DMS153 (cell line): ENCODE measurements at regions not wholly inside any gene's neighbourhood (a gene's known extent, or its start where the extent isn't known, plus 50 kb on each side); places are given as distances from the start of the nearest gene placed in this dataset.
"Not testable (repeated sequence)": the region's sequence is repeated elsewhere in the genome, so short reads cannot be mapped to it uniquely, and the experiment has no call there.

Experiments used
- DNase-seq: peaks from one replicate; lab custom pipeline; 2025; lab: John Stamatoyannopoulos, UW

DNA sequence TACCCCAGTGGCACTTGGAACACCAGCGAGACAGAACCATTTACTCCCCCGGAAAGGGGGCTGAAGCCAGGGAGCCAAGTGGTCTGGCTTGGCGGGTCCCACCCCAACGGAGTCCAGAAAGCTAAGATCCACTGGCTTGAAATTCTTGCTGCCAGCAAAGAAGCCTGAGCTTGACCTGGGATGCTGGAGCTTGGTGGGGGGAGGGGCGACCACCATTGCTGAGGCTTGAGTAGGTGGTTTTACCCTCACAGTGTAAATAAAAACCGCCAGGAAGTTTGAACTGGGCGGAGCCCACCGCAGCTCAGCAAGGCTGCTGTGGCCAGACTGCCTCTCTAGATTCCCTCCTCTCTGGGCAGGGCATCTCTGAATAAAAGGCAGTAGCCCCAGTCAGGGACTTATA is 62.8 kb downstream of the RPS24 start:
- not testable (repeated sequence) for DNase-seq

DNA sequence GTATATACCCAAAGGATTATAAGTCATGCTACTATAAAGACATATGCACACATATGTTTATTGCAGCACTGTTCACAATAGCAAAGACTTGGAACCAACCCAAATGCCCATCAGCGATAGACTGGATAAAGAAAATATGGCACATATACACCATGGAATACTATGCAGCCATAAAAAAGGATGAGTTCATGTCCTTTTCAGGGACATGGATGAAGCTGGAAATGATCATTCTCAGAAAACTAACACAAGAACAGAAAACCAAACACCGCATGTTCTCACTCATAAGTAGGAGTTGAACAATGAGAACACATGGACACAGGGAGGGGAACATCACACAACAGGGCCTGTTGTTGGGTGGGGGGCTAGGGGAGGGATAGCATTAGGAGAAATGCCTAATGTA is 68.9 kb downstream of the RPS24 start:
- DNase-seq = not testable (repeated sequence)

DNA sequence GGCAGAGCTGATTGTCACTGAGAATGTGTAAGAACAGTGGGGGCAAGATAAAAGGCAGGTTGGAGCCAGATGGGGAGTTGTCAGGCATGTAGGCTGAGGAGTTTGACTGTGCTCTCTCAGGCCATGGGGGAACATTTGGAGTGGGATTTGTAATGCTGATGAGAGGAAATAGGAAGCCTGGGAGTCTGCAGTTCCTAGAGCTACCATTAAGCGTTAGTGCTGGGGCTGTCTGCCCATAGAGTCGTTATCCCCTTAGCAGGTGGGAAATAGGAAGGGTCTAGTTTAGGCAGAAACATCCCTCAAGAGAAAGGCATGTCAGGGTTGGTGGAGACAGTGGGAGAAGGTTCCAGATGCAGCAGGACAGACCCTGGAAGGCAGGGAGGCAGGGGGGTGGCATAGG is 75.5 kb downstream of the RPS24 start:
- no peak for DNase-seq

DNA sequence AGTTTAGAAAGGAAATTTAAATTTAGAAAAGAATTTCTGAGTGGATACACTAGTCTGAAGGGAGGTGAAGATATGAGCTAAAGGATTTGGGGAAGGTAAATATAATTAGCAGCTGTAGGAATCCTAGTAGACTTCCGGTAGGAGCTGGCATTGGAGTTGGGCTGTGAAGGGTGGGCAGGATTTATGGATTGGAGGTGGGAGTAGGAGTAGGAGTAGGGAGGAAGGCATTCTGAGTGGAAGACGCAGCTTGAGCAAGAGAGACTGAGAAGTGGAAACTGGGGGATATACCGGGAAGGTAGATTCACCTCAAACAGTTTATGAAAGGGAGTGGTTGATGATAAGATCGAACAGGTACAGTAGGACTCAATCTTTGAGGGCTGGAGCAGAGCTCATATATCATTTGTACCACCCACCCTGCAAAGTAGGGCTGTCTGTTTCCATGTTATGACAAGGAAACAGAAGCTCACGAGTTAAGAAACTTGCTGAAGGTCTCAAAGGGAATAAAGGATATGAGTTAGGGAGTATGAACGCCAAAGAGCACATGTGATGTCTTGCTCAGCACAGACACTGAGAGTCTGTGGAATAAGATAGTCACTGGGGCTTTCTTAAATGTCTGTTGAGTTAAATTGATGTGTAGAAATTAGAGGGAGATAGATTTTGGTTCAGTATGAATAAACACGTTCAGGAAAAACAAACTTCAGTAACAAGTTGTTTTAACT is 81.6 kb downstream of the RPS24 start:
- DNase-seq = no peak

DNA sequence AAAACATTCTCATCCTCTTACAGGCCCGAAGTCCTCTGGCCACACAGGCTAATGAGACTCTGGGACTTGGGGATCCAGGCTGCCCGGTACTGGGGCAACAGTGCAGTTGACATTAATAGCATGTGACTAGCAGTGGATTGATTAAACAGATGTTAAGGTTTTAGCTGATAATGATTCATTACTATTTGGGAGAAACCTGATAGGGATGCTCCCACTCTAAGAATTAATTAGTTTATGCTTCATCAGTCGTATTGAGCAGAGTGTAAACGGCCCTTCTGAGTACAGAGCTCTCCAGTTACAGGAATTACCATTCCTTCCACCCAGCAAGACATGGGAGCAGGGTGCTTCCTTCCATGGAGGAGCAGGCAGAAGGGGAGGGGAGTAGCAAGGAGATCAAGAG is 82.7 kb downstream of the RPS24 start:
- no peak for DNase-seq

DNA sequence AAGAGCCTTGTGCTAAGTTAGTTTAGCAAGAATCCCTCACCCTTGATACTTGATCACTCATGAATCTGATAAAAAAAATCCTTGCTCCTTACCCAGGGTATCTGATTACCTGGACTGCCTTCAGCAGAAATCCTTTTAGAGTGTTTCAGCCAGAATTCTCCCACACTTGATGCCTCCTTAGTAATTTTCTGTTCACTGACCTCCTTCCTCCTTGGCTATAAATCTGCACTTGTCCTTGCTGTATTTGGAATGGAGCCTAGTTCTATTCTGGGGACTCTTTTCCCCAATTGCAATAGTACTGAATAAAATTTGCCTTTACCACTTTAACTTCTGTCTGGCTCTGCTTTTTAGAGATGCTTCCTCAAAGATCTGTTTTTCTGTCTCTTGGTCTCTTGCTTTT is 84.9 kb downstream of the RPS24 start:
- DNase-seq = no peak

DNA sequence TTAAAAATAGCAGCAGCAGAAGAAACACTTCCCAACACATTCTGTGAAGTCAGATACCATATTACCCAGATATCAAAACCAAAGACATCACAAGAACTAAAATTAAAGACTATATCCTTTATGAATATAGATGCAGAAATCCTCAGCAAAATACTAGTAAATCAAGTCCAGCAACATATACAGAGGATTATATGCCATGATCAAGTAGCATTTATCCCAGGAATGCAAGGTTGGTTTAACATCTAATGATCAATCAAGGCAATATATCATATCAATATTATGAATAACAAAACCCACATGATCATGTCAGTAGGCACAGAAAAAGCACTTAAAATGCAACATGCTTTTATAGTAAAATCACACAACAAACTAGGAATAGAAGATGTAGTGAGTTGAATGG is 88.1 kb downstream of the RPS24 start:
- DNase-seq = no peak

DNA sequence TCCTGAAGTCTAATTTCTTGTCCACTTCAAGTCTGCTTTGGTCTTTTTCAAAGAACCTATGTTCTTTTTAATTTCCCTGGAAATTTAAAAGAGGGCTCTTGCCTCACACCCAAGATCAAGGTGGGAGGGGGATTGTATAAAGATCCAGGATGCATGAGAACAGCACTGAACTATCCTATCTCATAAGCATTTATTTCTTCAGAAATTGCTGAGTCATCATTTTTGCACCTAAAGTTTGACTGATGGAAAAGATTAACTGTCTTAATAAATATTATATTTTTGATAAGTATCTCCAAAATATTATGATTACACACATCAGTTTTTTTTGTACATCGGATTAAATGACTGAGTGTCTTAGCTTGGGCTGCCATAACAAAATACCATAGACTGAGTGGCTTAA is 90.5 kb downstream of the RPS24 start:
- no peak for DNase-seq

DNA sequence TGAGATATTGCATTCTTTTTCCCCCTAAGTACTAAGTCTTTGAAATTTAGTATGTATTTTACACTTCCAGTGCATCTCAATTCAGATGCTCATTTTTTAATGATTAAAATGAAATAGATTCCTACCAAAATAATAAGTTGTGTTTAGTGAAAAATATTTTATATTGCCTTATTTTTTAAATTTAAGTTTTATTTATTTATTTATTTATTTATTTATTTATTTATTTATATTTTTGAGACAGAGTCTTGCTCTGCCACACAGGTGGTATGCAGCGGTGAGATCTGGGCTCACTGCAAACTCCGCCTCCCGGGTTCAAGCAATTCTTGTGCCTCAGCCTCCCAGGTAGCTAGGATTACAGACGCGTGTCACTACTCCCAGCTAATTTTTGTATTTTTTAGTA is 95.5 kb downstream of the RPS24 start:
- DNase-seq = no peak

DNA sequence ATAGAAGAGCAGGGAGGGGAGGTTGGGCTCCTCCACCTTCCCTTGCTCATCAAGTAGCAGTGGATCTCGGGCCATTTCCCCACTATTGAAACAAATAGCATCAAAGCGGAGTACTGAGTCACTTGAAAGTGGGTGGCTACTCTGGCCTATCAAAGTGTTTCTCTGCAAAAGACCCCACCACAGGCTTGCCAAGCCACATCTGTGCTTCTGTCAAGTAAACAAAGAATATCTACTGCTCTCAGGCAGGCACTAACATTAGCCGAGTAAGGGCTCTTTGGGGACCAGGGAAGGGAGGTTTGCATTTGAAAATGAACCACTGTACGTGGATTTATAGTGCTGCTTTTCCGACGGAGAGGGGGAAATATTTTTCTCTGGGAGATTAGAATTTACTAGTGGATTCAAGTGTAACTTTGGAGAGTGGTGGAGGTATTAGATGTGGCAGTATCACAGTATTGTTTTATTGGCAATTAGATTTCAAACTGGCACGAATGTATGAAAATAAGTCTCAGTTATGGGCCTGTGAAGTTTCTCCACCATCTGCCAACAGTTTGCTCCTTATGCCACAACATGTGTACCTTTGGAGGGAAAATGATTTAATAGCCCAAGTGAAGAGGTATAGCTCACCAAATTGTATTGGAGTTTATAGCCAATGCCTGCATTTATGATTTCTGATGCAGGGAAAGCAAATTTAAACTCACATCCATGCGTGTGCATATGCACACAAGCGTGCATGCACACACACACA is 97.5 kb downstream of the RPS24 start:
- DNase-seq = no peak

DNA sequence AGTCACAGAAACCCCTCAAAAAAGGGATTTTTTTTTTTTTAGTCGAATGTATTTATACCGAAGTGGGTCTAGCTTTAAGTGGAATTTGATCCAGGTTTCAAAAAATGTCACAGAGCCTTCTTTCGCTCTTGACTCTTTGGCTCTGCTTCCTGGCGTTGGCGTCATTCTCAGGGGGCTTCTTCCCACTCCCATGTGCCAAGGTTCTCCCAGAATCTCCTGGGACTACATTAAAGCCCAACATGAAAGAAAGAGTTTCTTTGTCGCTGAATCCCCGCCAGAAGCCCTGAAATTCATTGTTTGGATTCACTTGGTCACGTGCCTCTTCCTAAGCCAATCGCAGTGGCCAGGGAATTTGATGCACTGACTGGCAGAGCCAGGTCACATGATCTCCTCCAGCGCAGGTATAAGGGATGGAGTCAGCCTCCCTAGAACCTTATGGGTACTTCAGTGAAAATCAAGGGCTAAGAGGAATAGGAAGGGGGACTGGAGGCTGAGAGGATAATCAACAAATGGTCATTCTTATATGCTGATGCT is 101.2 kb downstream of the RPS24 start:
- DNase-seq = no peak

DNA sequence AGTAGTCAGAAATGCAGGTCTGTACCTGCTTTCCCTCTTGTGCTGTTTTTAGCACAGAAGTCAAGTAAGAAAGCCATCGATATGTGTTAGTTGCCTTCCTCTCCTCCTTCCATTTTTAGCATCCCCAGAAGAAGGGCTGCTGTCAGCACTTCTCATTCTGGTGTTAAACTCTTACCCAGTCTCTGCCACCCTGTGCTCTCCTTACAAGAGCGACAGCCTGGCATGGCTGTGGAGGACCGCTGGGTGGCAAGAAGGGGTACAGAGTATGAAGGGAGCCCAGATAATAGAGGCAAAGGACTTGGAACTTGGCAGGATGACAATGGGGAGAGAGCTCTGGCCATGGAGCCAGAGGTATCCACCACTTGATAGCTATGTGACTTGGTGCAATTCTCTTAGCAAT is 103.5 kb downstream of the RPS24 start:
- no peak for DNase-seq

DNA sequence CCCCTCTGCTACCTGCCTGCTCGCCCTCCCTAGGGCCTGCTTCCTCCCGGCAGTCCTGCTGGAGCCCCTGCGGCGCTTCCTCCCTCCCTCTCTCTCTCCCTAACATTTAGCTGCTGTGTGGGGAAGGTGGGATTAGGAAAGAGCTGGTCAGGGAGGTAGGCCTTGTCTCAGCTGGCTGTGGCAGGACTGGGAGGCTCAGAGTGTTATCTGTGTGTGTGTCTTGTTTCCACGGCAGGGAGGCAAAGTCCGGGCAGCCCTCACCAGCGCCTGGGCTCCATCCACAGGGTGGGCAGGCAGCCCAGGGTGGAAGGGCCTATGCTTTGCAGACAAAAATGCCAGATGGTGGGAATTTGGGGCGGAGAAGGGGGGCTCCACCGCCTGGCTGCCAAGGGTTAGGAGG is 105.7 kb downstream of the RPS24 start:
- no peak for DNase-seq

DNA sequence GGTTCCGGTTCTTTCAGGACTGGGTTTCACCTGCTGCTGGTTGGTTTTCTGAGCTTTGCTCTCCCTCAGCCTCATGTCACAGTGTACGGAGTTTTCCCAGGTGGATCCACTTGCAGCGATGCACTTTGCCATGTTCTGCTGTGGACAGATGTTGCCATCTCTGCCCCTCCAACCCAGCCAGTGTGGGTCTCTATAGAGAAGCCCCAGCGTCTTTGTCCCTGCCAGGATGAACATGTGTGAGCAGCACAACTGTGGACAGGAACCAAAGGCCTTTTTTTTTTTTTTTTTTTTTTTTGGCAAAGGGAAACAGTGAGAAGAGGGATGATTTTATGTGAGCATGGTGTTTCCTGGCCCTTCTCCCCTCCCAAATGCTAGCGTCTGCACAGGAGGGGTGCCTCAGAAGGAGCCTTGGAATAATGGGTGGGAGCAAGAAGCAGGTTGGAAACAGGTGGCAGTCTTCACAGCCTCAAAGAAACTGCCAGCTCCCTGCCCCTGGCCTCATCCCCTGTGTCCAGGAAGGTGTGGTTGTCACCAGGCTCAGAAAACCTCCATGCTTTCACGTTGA is 106.5 kb downstream of the RPS24 start:
- no peak for DNase-seq

DNA sequence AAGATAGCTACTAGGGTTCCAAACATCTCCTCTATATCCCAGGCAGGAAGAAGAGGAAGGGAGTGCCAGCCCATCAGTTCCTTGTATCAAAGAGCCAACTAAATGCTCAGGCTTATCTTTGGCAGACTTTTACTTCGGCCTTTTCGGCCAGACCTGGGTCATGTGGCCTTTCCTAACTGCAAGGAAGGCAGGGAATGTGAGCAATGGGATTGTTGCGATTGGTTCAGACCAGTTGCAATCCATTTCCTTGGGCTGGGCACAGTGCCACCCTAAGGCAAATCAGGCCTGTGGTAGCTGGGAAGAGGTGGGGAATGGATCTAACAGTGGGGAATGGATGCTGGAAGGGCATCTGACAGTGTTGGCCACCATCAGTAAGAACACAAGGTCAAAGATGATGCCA is 109.9 kb downstream of the RPS24 start:
- DNase-seq = no peak

DNA sequence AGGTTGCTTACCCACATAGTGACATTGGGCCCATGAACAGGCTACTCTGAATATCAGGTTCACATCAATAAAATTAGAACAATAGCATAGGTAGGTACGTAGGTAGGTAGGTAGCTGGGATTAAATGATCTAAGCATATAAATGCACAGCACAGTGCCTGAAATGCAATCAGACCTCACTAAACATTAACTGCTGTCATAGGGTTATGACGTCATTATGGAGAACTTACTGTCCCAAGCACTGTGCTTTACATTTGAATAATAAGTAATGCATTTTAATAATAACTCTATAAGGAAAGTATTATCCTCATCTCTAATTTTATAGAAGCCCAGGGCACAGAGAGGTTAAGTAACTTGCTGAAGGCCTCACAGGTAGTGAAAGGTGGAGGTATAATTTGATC is 112.5 kb downstream of the RPS24 start:
- DNase-seq = no peak

DNA sequence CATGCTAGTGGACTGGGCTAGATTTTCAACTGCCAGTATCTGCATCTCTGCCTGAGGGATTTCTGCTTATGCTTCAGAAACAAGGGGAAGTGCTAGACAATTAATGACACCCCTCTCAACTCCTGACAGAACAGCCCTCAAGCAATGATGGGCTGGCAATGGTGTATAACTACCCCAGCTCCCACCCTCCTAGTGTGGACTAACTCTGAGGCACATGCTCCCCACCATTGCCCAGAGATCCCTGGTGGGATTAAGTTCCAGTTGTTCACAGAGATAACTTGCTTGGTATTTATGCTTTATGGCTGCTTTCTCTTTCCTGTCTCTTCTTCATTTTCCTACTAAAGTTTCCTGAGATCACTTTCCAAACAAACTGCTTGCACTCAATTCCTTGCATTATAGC is 113.5 kb downstream of the RPS24 start:
- DNase-seq = no peak

DNA sequence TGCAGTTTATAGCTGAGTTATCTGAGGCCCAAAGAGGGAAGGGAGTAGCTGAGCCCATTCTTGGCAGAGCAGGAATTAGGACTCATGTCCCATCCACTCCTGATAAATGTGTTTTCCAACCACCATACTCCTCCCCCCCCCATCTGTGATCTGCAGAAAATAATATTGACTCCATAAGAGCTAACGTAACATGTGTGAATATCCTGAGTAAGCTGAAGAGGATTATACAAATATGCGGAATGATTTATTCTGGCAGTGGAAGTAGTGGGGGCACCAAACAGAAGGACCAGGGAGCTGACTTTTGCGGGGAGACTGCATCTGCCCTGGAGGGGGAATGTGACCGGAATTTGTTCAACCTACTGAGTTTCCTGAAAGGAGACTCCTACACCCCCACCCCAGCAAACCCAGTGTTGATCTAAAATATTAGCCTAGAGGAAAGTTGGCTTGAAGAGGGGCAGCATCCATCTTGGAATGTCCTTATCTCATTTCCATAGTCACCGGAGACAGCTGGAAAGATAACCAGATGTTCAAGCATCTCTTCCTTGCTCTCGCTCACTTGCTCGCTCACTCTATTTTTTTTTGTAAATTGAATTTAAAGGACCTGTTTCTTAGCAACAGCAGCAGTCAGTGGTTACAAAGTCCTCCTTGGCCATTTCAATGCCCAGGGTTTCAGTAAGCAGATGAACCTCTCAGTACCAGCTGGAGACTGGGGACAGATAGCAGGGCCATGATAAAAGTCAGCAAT is 114.7 kb downstream of the RPS24 start:
- no peak for DNase-seq

DNA sequence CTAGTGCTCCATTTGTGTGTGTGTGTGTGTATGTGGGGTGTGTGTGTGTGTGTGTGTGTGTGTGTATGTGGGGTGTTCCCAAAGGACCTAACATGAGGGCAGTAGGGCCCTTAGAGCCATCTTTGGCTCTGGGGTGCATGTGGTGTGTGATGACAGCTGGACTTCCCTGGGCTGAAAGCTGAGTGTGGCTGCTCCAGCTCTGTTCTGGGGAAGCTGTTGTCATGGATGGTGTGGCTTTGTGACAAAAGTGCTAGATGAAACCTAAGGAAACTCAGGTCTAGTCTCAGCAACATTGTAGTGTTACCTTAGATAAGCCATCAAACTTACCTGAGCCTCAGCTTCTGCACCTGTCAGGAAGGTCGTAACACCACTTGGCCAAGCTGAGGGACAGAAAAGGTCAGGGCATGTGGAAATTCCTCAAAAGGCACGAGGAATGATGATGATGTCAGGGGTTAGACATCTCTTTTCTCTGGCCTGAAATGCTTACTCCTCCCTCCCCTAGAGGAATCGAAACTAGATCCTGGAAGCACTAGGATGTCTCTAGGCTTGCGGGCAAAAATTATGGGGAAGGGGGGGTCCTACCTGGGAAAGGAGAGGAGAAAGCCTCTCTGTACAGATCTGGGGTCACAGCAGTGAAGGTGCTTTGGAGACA is 115.4 kb downstream of the RPS24 start:
- no peak for DNase-seq

DNA sequence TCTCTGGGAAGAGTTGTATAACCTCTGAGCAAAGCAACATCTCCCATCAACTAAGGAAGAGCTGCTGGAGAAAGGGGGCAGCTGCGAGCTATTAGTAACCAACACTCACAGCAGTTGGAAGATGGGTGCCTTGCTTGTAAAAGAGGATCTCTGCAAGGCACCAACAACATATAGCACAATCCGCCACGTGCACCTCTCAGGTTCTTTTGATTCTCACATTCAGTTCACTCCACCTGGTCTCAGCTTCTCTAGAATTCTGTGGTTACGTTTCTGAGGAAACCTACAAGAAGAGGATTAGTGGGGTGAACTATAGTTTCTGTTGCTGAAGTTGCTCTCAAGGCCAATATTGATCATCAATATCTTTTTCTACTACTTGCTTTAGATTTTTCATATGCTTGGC is 117.1 kb downstream of the RPS24 start:
- no peak for DNase-seq

DNA sequence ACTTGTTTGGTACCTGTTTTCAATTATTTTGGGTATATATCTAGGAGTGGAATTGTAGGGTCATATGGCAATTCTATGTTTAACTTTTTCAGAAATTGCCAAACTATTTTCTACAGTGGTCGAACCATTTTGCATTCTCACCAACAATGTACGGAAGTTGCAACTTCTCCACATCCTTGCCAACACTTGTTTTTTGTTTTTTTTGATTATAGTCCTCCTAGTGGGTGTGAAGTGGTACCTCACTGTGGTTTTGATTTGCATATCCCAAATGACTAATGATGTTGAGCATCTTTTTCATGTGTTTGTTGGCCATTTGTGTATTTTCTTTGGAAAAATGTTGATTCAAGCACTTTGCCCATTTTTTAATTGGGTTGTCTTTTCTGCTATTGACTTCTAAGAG is 122.1 kb downstream of the RPS24 start:
- no peak for DNase-seq

DNA sequence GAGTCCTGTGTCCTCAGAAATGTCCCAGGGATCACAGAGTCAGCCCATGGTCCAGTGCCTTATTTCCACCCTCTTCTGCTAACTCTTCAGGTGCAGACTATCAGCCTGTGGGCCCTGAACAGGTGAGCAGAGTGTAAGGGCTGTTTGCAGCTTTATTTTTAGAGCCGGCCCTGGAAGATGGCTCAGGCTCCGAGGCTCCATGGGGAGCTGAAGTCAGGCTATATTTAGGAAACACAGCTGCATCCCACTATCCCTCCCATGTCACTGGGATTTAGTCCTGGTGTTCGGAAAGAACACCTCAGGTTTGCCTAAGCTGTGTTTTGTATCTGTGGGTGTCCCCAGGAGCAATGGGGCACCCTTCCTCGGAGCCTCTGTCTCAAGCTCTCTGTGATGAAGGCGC is 126.9 kb downstream of the RPS24 start:
- DNase-seq = no peak
